Neural progenitor cell (in vitro differentiated cells): ENCODE measurements at regions not wholly inside any gene's neighbourhood (a gene's known extent, or its start where the extent isn't known, plus 50 kb on each side); places are given as distances from the start of the nearest gene placed in this dataset.

Experiments
- EZH2 ChIP-seq: fragments of 200-600 bp; sonication (generic); IDR thresholded peaks from 2 replicates; pipeline ENCODE4 v1.6.1; 2017; ENCODE audit warnings: antibody characterized with exemption, mild to moderate bottlenecking, moderate library complexity
- EZH2phosphoT487 ChIP-seq: fragments of 200-600 bp; sonication (generic); IDR thresholded peaks from 2 replicates; pipeline ENCODE4 v1.6.1; 2017; ENCODE audit warnings: antibody characterized with exemption
- TF ChIP-seq, protein P1 (sequence below): fragments of 200-600 bp; sonication (generic); IDR thresholded peaks from 2 replicates; pipeline ENCODE4 v1.5.1; 2017; ENCODE audit warnings: antibody characterized with exemption, mild to moderate bottlenecking

DNA sequence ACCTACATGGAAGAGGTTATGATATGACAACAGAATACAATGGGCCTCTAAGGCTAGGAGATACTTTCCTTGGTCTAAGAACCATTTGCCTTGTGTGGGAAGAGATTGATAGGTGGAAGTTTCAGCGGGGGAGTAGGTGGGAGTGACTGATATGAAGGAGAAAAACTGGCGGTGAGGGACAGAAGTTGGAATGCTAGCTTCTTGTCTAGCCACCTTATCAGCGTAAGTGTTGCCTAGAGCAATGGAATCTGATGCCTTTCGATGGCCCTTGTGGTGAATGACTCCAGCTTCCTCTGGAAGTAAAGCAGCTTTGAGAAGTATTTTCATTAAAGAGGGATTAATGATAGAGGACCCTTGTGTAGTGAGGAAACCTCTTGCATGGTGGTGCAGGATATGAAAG lies 121.3 kb upstream of the GULP1 start:
- TF ChIP-seq, protein P1, sequence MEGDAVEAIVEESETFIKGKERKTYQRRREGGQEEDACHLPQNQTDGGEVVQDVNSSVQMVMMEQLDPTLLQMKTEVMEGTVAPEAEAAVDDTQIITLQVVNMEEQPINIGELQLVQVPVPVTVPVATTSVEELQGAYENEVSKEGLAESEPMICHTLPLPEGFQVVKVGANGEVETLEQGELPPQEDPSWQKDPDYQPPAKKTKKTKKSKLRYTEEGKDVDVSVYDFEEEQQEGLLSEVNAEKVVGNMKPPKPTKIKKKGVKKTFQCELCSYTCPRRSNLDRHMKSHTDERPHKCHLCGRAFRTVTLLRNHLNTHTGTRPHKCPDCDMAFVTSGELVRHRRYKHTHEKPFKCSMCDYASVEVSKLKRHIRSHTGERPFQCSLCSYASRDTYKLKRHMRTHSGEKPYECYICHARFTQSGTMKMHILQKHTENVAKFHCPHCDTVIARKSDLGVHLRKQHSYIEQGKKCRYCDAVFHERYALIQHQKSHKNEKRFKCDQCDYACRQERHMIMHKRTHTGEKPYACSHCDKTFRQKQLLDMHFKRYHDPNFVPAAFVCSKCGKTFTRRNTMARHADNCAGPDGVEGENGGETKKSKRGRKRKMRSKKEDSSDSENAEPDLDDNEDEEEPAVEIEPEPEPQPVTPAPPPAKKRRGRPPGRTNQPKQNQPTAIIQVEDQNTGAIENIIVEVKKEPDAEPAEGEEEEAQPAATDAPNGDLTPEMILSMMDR: no peak
- TF ChIP-seq EZH2 (no peak), EZH2phosphoT487 (no peak)
